Left lung (tissue), 4 donors: ENCODE measurements at regions not wholly inside any gene's neighbourhood (a gene's known extent, or its start where the extent isn't known, plus 50 kb on each side); places are given as distances from the start of the nearest gene placed in this dataset.

ENCODE experiments used
- ATAC-seq: fragments of 200-7000 bp; cut with Tn5 transposase; one replicate; pipeline ENCODE4 v1.9.1; 2020; ENCODE audit warnings: moderate library complexity
- DNase-seq, 4 donors: peaks; one replicate each; pipeline ENCODE4 v3.0.0-alpha.2; 2013 to 2020
- H3K27ac ChIP-seq, 2 donors: fragments of 200-600 bp; sonication (generic) in 1 of 2; one replicate each; pipeline versions ENCODE4 v1.5.0 to v1.8.0; 2020 to 2021
- H3K27me3 ChIP-seq, 2 donors: fragments of 200-600 bp; sonication (generic) in 1 of 2; one replicate each; pipeline versions ENCODE4 v1.5.0 to v1.8.0; 2020 to 2021
- H3K36me3 ChIP-seq, 2 donors: fragments of 200-600 bp; sonication (generic) in 1 of 2; one replicate each; pipeline versions ENCODE4 v1.5.0 to v1.8.0; 2020 to 2021
- H3K4me1 ChIP-seq, 2 donors: fragments of 200-600 bp; one replicate each; pipeline ENCODE4 v1.8.0; 2021
- H3K4me3 ChIP-seq, 2 donors: fragments of 200-600 bp; sonication (generic) in 1 of 2; one replicate each; pipeline versions ENCODE4 v1.5.0 to v1.8.0; 2020 to 2021; ENCODE audit warnings: mild to moderate bottlenecking in 1 of 2
- H3K9me3 ChIP-seq, 2 donors: fragments of 200-600 bp; sonication (generic) in 1 of 2; one replicate each; pipeline versions ENCODE4 v1.5.0 to v1.8.0; 2020 to 2021
- intact Hi-C, 2 donors: fragments of 100-400 bp; cut with DNase I; formaldehyde crosslinking; loops; one replicate each; pipeline versions ENCODE4 v1.11.2 to v1.14.2; 2022
- TF ChIP-seq, protein P1 (sequence below), 2 donors: fragments of 200-600 bp; sonication (generic) in 1 of 2; IDR thresholded peaks; one replicate each; pipeline versions ENCODE4 v1.5.0 to v1.8.0; 2021; ENCODE audit warnings: antibody characterized with exemption in 2 of 2
- donor health status: DM: no; HTN: yes; CAD: no.
- donor health status: DM: no; HTN: no; CAD: no.

DNA sequence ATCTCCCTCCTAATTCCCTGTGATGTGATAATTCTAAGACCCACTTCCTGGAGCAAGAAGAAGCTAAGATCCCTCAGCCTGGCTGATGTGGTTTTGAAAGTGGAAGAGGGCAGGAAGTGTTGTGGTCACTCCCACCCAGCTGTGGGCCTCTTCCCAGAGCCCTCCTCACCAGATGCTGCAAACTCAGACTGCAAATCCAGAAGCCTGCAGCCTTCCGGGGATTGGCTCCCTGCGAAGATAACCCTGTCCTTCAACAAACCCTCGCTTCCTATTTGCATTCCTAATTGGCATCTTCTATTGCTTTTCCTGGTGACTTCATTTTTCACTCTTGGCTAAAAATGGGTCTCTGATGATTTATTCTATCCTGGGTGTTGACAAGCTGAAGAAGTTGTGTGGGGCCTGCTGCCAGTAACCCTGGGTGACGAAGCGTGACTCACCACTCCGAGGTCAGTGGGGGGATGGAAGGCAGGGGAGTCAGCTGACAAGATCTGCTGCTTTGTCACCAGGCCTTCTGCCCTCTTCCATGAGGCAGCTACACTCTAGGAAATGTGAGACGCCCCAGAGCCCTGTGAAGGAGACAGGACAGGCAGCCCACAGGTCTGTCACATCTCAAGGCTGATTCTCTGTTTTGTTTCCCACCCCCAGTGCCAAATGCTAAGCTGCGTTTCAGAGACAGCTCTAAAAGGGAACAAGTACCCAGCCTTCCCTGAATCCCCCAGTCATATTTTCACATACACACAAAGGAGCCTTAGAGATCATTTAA lies 99.7 kb upstream of the LIPC start:
- Histone ChIP-seq H3K27me3 (no peaks in the 10 kb centered on the region), H3K4me3 (no peak overlapping the region), H3K36me3 (no peaks in the 10 kb centered on the region), H3K9me3 (no peaks in the 10 kb centered on the region), H3K27ac (peak overlapping the region; percentile 93 to 97), H3K4me1 (peaks cover 34 to 48% of the 10 kb centered on the region in 2 donors)
- TF ChIP-seq, protein P1, sequence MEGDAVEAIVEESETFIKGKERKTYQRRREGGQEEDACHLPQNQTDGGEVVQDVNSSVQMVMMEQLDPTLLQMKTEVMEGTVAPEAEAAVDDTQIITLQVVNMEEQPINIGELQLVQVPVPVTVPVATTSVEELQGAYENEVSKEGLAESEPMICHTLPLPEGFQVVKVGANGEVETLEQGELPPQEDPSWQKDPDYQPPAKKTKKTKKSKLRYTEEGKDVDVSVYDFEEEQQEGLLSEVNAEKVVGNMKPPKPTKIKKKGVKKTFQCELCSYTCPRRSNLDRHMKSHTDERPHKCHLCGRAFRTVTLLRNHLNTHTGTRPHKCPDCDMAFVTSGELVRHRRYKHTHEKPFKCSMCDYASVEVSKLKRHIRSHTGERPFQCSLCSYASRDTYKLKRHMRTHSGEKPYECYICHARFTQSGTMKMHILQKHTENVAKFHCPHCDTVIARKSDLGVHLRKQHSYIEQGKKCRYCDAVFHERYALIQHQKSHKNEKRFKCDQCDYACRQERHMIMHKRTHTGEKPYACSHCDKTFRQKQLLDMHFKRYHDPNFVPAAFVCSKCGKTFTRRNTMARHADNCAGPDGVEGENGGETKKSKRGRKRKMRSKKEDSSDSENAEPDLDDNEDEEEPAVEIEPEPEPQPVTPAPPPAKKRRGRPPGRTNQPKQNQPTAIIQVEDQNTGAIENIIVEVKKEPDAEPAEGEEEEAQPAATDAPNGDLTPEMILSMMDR (IDR thresholded peaks at IDR 0.05), result no peak
- intact Hi-C loops, result no loop called here
- DNase-seq, result peak; percentile 83 to 96 (median 94)
- ATAC-seq, result peak; percentile 92

DNA sequence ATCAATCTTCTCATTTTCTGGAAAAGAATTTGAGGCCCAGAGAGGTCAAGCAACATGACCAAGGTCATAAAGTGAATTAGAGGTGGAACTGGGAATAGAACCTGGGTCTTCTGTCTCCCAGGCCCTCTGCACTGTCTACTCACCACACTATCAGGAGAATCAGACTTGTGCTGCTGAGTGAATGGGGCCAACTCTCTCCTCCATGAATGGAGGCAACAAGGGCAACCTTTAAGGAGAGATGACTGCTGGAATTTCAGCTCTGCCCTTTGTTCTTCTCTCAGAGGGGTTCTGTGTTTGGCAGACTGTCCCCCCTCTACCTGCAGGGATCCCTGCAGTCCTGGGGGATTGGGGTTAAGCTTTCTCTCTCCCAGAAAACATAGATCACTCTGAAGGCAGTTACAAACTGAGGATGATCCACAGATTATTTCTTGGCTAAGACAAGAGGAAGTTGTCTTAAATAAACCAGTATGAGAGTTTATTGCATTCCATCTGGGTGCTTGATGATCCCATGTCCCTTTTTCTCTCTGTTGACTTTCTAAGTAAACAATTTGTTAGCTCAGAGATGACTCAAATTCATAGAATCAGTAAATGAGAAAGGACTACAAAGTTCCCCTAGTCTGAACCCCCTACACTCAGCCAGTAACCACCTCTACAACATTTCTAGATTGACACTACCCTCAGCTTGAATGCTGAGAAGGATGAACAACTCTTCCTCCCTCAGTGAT lies 99.0 kb upstream of the LIPC start:
- H3K9me3 ChIP-seq, result no peaks in the 10 kb centered on the region
- no peaks in the 10 kb centered on the region for H3K27me3 ChIP-seq
- DNase-seq, result no peak
- H3K36me3 ChIP-seq, result no peaks in the 10 kb centered on the region
- intact Hi-C loops, result no loop called here
- peak; percentile 16 for ATAC-seq
- TF ChIP-seq, protein P1 (IDR thresholded peaks at IDR 0.05), result no peak
- peaks cover 34 to 48% of the 10 kb centered on the region in 2 donors for H3K4me1 ChIP-seq
- H3K27ac ChIP-seq, result peak overlapping the region; percentile 93 to 97
- no peak overlapping the region for H3K4me3 ChIP-seq

DNA sequence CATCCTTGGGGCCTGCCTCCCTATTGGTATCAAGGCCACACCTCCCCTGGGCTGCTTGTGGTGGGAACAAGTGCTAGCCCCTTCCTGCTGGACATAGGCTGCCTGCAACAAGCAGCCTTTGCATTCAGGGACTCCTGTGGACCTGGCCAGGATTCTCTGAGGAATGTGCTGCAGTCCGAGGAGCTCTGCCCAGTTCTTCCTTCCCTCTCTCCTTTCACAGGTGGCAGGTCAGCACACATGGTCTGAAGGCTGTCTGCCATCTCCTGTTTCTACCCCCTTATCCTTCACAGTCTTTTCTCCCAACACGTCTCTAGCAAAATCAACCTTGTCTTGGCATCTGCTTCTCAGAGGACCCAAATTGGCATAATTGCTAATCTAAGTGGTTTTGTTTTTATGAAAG lies 97.0 kb upstream of the LIPC start:
- DNase-seq (no peak), ATAC-seq (no peak)
- peaks cover 33 to 41% of the 10 kb centered on the region in 2 donors for H3K4me1 ChIP-seq
- no peak overlapping the region for H3K4me3 ChIP-seq
- H3K27me3 ChIP-seq, result no peaks in the 10 kb centered on the region
- intact Hi-C loops, result no loop called here
- TF ChIP-seq, protein P1 (IDR thresholded peaks at IDR 0.05), result no peak
- no peaks in the 10 kb centered on the region for H3K36me3 ChIP-seq
- no peaks in the 10 kb centered on the region for H3K9me3 ChIP-seq
- no peak overlapping the region for H3K27ac ChIP-seq

DNA sequence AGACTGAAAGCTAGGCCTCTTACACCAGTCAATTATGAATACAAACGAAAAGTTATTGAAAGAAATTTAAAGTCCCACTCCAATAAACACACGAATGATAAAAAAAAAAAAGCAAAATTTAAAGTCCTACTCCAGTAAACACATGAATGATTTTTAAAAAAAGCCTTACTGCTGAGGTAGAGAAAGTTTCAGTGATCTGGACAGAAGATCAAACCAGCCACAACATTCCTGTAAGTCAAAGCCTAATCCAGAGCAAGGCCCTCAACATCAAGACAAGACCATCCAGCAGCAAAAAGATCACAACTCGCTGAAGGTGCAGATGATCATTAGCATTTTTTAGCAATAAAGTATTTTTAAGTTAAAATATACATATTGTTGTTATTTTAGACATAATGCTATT lies 95.6 kb upstream of the LIPC start:
- Histone ChIP-seq H3K27ac (no peak overlapping the region), H3K4me3 (no peak overlapping the region), H3K36me3 (no peaks in the 10 kb centered on the region), H3K9me3 (no peaks in the 10 kb centered on the region), H3K27me3 (no peaks in the 10 kb centered on the region), H3K4me1 (peaks cover 22 to 27% of the 10 kb centered on the region in 2 donors)
- intact Hi-C loops, result no loop called here
- ATAC-seq, result no peak
- DNase-seq, result no peak
- TF ChIP-seq, protein P1 (IDR thresholded peaks at IDR 0.05), result no peak

DNA sequence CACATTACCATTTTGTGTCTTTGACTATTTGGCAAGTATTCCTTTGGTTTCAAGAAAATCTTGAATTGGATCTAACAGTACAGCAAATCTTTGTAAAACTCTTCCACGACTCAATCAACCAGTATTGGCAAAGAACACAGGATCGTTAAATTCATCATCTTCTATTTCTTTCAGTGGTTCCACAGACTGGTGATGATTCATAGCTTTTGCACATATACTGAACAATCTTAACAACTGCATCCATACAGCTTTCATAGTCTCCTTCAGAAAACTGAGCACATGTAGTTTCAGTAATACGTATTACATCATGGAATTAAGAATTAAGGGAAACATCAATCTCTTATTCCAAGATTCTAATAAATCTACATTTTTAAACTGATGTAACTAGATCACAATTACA lies 91.6 kb upstream of the LIPC start:
- no peak for DNase-seq
- ATAC-seq, result no peak
- TF ChIP-seq, protein P1 (IDR thresholded peaks at IDR 0.05), result no peak

More for the DNA sequence above, 91.6 kb upstream of the LIPC start:
- intact Hi-C loops, result no loop called here
- H3K4me3 ChIP-seq, result no peak overlapping the region
- H3K36me3 ChIP-seq, result no peaks in the 10 kb centered on the region
- H3K4me1 ChIP-seq, result no peaks in the 10 kb centered on the region
- no peaks in the 10 kb centered on the region for H3K9me3 ChIP-seq
- H3K27me3 ChIP-seq, result no peaks in the 10 kb centered on the region
- no peak overlapping the region for H3K27ac ChIP-seq
